Femur (tissue), 1 donor: ENCODE measurements at regions not wholly inside any gene's neighbourhood (a gene's known extent, or its start where the extent isn't known, plus 50 kb on each side); places are given as distances from the start of the nearest gene placed in this dataset.

Source experiments
- DNase-seq: peaks from one replicate; pipeline ENCODE4 v3.0.0-alpha.2; 2017

GRCh38 chr16:80171746-80172145, 369.0 kb upstream of the DYNLRB2 start:
- no peak for DNase-seq

GRCh38 chr16:80171199-80171598, 369.6 kb upstream of the DYNLRB2 start:
- DNase-seq: no peak

GRCh38 chr16:80167657-80168390, 373.0 kb upstream of the DYNLRB2 start:
- no peak for DNase-seq

- DNase-seq: no peak
Observed at GRCh38 chr16:80166082-80166481, 374.7 kb upstream of the DYNLRB2 start.

GRCh38 chr16:80164966-80165550, 375.7 kb upstream of the DYNLRB2 start:
- no peak for DNase-seq

GRCh38 chr16:80163339-80163738, 377.5 kb upstream of the DYNLRB2 start:
- no peak for DNase-seq

- no peak for DNase-seq
Observed at GRCh38 chr16:80161799-80162739, 378.7 kb upstream of the DYNLRB2 start.

GRCh38 chr16:80158766-80159165, 382.0 kb upstream of the DYNLRB2 start:
- no peak for DNase-seq

- DNase-seq: no peak
Observed at GRCh38 chr16:80151722-80152111, 389.1 kb upstream of the DYNLRB2 start.

- no peak for DNase-seq
Observed at GRCh38 chr16:80150978-80151721, 389.6 kb upstream of the DYNLRB2 start.

- DNase-seq: no peak
Observed at GRCh38 chr16:80148826-80149225, 392.0 kb upstream of the DYNLRB2 start.

GRCh38 chr16:80147026-80147655, 393.7 kb upstream of the DYNLRB2 start:
- DNase-seq: peak; percentile 20

GRCh38 chr16:80144191-80144590, 396.6 kb upstream of the DYNLRB2 start:
- DNase-seq: no peak

GRCh38 chr16:80142940-80143339, 397.9 kb upstream of the DYNLRB2 start:
- DNase-seq: no peak

GRCh38 chr16:80142281-80142680, 398.5 kb upstream of the DYNLRB2 start:
- DNase-seq: no peak

GRCh38 chr16:80129791-80130190, 411.0 kb upstream of the DYNLRB2 start:
- no peak for DNase-seq

GRCh38 chr16:80125677-80126076, 415.1 kb upstream of the DYNLRB2 start:
- no peak for DNase-seq

- DNase-seq: no peak
Observed at GRCh38 chr16:80123189-80123588, 417.6 kb upstream of the DYNLRB2 start.

GRCh38 chr16:80122115-80122514, 418.7 kb upstream of the DYNLRB2 start:
- peak; percentile 53 for DNase-seq

GRCh38 chr16:80121522-80121909, 419.3 kb upstream of the DYNLRB2 start:
- DNase-seq: no peak

- no peak for DNase-seq
Observed at GRCh38 chr16:80120899-80121521, 419.8 kb upstream of the DYNLRB2 start.

GRCh38 chr16:80117556-80118130, 423.1 kb upstream of the DYNLRB2 start:
- no peak for DNase-seq
